IPS-NIHi7 (cell line): ENCODE measurements at regions not wholly inside any gene's neighbourhood (a gene's known extent, or its start where the extent isn't known, plus 50 kb on each side); places are given as distances from the start of the nearest gene placed in this dataset.

Experiments
- DNase-seq: peaks from one replicate; pipeline ENCODE4 v3.0.0; 2012; ENCODE audit warnings: mixed read lengths; ENCODE audit errors: extremely low spot score

- no peak for DNase-seq
Measured at GRCh38 chr10:130558746-130559546, 422.8 kb downstream of the GLRX3 start.

DNA sequence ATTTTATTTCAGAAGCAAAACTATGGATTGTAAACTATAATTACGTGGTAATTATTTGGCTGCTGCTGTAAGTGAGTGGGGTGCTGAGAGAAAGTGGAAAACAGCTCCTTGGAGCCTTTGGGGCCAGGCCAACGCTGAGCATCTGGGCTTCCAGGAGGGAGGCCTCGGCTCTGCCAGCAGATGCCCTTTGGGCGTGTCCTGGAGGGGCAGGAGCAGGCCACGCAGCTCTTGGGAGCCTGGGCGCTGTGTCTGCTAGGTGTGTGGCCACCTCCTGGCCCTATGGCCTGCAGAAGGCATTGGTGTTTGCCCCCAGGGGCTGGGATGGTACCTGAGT lies 423.3 kb downstream of the GLRX3 start:
- DNase-seq, result no peak

GRCh38 chr10:130560116-130560515 lies 423.9 kb downstream of the GLRX3 start:
- DNase-seq, result no peak

DNA sequence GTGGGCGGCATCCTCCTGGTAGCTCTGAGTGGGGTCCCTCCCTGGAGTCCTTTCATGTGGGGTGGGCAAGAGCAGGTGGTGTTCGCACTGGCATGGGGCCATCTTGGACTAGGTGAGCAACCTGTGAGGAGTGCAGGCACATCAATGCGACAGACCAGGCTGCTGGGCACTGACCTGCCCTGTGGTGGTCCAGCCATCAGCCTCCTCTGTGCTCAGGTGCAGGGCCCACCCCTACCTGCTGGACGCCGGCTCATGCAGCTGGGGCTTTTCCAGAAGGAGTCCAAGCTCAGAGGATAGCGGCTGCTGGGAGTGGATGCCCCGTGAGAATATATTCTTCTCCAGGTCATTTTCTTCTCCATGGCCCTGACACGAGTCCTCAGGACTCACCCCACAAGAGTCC lies 424.4 kb downstream of the GLRX3 start:
- no peak for DNase-seq

GRCh38 chr10:130561681-130562080 lies 425.5 kb downstream of the GLRX3 start:
- DNase-seq, result no peak

GRCh38 chr10:130567011-130567410 lies 430.8 kb downstream of the GLRX3 start:
- DNase-seq, result no peak

GRCh38 chr10:130567436-130567835 lies 431.2 kb downstream of the GLRX3 start:
- DNase-seq, result no peak

GRCh38 chr10:130568246-130568645 lies 432.1 kb downstream of the GLRX3 start:
- DNase-seq, result no peak

DNA sequence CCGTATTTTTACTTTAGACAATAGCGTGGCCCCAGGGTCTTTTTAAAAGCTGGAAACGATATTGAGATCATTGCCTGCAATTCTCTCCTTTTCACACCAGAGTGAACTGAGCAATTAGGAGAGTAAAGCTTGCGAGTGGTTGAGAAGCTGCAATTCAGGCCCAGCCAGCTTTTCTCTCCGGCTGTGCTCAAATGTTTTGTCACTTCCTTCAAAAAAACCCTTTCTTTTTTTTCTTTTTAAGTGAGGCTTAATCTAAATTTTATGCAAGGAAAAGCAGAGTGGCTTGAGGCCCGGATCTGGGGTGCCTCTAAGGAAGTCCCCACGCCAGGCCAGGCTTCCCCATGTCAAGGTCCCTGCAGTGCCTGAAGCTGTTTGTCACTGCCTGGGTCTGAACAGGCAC lies 433.9 kb downstream of the GLRX3 start:
- no peak for DNase-seq

- DNase-seq, result no peak
Measured at GRCh38 chr10:130571674-130572073, 435.5 kb downstream of the GLRX3 start.

DNA sequence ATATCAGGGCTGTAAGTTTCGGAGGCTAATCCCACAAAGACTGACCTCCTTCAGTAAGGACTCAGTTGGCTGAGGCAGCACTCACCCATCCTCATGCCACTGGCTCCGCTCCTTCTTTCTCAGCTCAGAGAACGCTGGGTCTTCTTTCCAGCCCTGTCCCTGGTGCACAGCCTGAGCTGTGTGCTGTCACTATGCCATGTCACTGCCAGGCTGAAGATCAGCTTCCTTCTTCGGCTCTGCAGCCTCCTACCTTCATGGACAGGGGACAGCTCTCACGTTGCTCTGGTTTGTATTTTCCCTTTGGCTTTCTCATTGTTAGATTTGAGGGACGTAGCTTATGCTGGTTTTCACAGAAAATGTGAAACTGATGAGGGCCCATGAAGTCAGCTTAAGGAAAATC lies 437.3 kb downstream of the GLRX3 start:
- no peak for DNase-seq

- no peak for DNase-seq
Measured at GRCh38 chr10:130575756-130576285, 439.6 kb downstream of the GLRX3 start.

DNA sequence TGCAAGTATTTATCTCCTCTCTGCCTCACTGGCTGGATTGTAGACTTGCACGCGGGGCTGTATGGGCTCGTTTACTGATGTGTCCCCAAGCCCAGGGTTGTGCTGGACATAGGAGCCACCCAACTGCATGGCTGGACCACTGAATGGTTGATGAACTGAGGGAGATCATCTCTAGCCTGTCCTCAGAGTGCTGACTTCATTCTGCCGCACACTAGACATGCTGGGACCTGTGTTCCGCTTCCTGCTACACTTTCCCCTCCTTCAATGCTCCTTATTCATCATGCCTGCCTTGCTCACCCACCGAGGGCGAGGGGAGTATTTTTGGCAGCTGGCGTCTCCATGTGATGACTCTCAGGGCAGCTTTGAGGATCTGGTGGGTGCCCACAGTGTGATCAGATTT lies 440.2 kb downstream of the GLRX3 start:
- DNase-seq, result no peak

DNA sequence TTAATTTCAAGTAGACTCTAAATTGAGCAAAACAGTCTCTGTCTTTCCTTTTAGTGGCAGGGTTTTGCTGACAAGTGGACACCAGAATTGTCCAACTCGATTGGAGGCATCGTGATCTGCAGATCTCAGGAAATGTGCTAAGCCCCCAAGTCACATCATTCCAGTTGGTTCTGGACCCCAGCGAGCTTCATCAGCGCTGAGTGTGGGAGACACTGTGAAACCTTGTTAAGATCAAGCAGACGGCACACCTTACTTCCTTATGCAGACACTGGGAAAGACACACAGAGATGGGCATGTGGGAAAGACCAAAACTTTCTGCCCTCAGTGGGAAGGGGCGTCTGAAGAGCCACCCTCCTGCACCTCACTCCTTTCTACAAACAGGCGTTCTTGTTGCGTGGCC lies 440.8 kb downstream of the GLRX3 start:
- no peak for DNase-seq

GRCh38 chr10:130578532-130579289 lies 442.5 kb downstream of the GLRX3 start:
- no peak for DNase-seq

DNA sequence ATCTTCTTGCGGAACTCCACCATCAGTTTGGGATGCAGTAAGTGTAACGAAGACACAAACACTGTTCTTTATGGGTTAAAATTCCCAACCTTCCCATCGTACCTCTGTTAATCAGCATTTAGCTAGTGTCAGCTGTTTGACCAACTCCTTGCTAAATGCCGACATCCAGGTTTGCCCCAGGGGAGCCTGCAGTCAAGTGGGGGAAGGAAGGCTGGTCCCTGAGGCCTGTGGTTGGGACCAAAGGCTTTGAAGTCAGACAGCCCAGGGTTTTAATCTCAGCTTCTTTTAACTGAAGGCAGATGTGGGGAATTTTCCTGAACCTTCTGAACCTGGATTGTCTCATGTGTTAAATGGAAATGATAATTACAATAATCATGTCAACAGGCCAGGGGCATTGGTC lies 443.7 kb downstream of the GLRX3 start:
- no peak for DNase-seq

DNA sequence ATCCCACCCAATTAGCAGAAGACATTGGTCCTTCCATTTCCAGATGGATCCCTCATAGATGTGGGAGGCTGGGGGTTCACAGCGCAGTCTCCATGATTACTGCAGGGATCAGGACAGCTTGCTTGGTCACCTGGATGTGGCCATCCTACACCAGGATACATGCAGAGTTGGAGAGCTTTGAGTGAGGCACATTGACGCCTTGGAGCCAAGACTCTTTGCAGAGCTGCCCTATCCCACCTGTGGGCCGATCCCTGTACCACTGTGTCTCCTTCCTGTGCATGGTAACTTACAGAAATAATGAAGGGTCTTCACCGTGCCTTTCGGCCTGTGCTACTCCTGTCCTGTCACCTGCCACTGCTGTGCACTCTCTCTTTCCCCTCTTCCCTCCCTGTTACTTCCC lies 444.8 kb downstream of the GLRX3 start:
- DNase-seq, result no peak

DNA sequence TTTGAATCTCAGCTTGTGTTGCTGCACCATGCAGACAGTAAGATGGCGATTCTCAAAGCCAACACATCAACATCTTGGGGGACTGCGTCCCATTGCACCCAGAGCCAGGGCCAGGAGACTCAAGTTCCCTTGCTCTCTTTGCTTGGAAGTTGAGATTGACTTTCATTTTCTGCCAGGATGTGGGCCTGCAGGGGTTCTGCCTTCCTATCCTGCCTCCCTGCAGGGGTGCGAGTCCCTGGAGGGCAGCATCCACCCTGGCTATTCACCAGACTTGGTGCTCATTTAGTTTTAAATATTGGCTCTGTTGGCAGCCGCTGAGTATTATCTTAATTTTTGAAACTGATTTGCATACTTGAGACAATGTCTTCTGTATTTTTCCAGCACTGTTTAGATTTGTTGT lies 451.5 kb downstream of the GLRX3 start:
- DNase-seq, result no peak

DNA sequence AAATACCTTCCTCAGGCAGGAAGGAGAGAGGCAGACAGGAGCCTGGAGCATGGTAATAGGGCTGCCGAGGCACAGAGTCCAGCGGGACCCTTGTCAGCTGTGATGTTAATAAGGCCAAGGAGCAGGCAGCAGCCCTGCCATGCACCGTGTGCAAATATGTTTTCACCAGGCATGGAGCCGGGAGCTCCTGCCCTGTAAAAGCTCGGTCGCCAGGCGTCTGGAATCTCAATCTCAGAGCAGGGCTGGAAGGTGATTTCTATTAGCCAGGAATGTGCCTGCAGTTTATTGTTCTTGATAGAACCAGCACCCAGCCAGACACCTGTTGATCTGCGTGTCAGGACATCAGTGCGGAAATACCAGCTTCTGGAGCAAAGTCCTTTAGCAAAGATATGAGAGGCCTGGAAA lies 469.8 kb downstream of the GLRX3 start:
- no peak for DNase-seq

DNA sequence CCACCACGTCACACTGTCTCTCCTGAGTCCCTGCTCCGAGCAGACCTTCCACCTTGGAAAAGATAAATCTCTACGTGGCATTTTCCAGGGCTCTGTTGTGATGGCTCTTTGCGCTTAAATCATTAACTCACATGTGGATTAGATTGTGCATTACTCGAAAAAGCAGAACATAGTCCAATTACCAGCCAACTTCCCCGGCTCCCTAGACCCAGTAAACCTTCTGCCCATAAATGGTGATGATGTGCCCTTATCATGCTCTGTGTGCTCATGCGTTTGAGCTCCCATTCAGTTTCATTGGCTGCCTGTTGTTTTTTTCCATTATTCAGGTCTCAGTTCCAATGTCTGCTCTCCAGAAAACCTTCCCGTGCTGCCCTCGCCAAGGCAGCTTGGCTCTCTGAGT lies 471.2 kb downstream of the GLRX3 start:
- DNase-seq, result no peak

DNA sequence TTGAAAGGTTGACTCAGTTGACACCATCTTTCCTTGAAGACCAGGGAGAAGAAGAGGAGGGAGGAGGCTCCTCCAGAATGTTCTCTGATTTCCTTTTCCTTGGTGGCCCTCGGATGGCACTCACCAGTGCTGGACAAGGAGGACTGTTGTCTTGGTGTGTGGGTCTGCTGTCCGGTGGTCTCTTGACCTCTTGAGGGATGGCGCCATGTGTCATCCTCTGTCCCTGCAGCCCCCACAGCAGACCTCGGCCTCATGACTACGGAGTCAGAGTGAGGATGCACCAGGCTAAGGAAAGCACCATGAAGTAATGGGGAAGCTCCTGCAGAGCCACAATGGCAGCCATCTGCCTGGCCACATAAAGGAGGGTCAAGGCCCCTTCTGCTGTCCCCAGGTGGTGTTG lies 475.0 kb downstream of the GLRX3 start:
- no peak for DNase-seq

DNA sequence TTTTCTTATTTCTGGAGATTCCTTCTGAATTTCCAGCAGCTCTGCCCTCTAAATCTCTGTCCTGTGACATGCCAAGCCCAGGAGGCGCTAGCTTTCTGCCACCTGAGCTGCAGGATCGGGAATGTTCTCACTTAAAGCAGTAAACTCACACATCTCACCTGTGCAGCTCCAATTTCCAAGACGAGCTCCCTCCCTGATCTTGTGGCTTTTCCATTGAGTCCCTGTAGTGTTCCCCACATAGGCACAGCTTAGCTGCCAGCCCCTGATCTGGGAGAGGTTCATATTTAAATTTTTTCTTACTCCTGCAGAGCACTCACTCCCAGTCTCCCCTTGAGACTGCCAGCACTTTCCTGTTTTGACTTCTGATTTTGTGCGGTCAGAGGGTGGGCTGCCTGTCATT lies 479.3 kb downstream of the GLRX3 start:
- DNase-seq, result no peak

- DNase-seq, result no peak
Measured at GRCh38 chr10:130617985-130618384, 481.8 kb downstream of the GLRX3 start.
